Activated T-cell treated with anti-CD3 and anti-CD28 coated beads, Interleukin-2, amount 50 U/mL, for 72 hours (primary cell): ENCODE measurements at regions not wholly inside any gene's neighbourhood (a gene's known extent, or its start where the extent isn't known, plus 50 kb on each side); places are given as distances from the start of the nearest gene placed in this dataset.

Experiments
- ATAC-seq, 2 donors: fragments of 150-1000 bp; cut with Tn5 transposase; replicated peaks in 1 of 2; 2 replicates each; pipeline ENCODE4 v1.10.0; 2021; ENCODE audit warnings: moderate library complexity in 2 of 2, mild to moderate bottlenecking in 1 of 2
- DNase-seq, 2 donors: peaks; one replicate each; pipeline ENCODE4 v3.0.0; 2021 to 2022; ENCODE audit warnings: mixed read lengths in 1 of 2
- H3K27ac Mint-ChIP-seq: one replicate; pipeline ENCODE4 v1.8.0; 2022; ENCODE audit warnings: mild to moderate bottlenecking, moderate library complexity, mixed read lengths
- H3K27me3 Mint-ChIP-seq: one replicate; pipeline ENCODE4 v1.8.0; 2022; ENCODE audit warnings: low read depth, mixed read lengths
- H3K36me3 Mint-ChIP-seq, 2 donors: one replicate each; pipeline ENCODE4 v1.8.0; 2022; ENCODE audit warnings: mixed read lengths in 2 of 2, mild to moderate bottlenecking in 1 of 2; ENCODE audit not compliant: insufficient read depth in 2 of 2
- H3K4me1 Mint-ChIP-seq: one replicate; pipeline ENCODE4 v1.8.0; 2022; ENCODE audit warnings: low read depth, mixed read lengths
- H3K4me3 Mint-ChIP-seq, 2 donors: one replicate each; pipeline ENCODE4 v1.8.0; 2022; ENCODE audit warnings: mild to moderate bottlenecking in 2 of 2, mixed read lengths in 2 of 2, moderate library complexity in 2 of 2
- H3K9me3 Mint-ChIP-seq, 2 donors: one replicate each; pipeline ENCODE4 v1.8.0; 2022; ENCODE audit warnings: mixed read lengths in 2 of 2

- ATAC-seq: no peak
- H3K4me1 Mint-ChIP-seq: no peaks in the 10 kb centered on the region
- H3K27ac Mint-ChIP-seq: no peak overlapping the region
- DNase-seq: no peak
- no peaks in the 10 kb centered on the region for H3K9me3 Mint-ChIP-seq
- H3K36me3 Mint-ChIP-seq: no peaks in the 10 kb centered on the region
- no peaks in the 10 kb centered on the region for H3K27me3 Mint-ChIP-seq
- H3K4me3 Mint-ChIP-seq: no peak overlapping the region
Observed at GRCh38 chr4:41446981-41447725, 90.8 kb upstream of the LIMCH1 start.

GRCh38 chr4:41448934-41449333, 89.0 kb upstream of the LIMCH1 start:
- ATAC-seq (no peak), DNase-seq (no peak)
- Mint-ChIP-seq H3K9me3 (no peaks in the 10 kb centered on the region), H3K36me3 (no peaks in the 10 kb centered on the region), H3K27me3 (no peaks in the 10 kb centered on the region), H3K4me1 (no peaks in the 10 kb centered on the region), H3K27ac (no peak overlapping the region), H3K4me3 (no peak overlapping the region)

- ATAC-seq: no peak
- no peak for DNase-seq
- H3K27ac Mint-ChIP-seq: no peak overlapping the region
- H3K36me3 Mint-ChIP-seq: no peaks in the 10 kb centered on the region
- no peaks in the 10 kb centered on the region for H3K27me3 Mint-ChIP-seq
- H3K4me3 Mint-ChIP-seq: no peak overlapping the region
- H3K4me1 Mint-ChIP-seq: no peaks in the 10 kb centered on the region
- no peaks in the 10 kb centered on the region for H3K9me3 Mint-ChIP-seq
Observed at GRCh38 chr4:41451961-41452360, 86.0 kb upstream of the LIMCH1 start.

GRCh38 chr4:41452484-41453225, 85.3 kb upstream of the LIMCH1 start:
- H3K27ac Mint-ChIP-seq: no peak overlapping the region
- no peak overlapping the region for H3K4me3 Mint-ChIP-seq
- no peak for DNase-seq
- no peaks in the 10 kb centered on the region for H3K9me3 Mint-ChIP-seq
- H3K27me3 Mint-ChIP-seq: no peaks in the 10 kb centered on the region
- H3K36me3 Mint-ChIP-seq: no peaks in the 10 kb centered on the region
- ATAC-seq: no peak
- no peaks in the 10 kb centered on the region for H3K4me1 Mint-ChIP-seq

- no peaks in the 10 kb centered on the region for H3K4me1 Mint-ChIP-seq
- no peak overlapping the region for H3K27ac Mint-ChIP-seq
- DNase-seq (no peak), ATAC-seq (no peak)
- no peaks in the 10 kb centered on the region for H3K27me3 Mint-ChIP-seq
- no peak overlapping the region for H3K4me3 Mint-ChIP-seq
- no peaks in the 10 kb centered on the region for H3K36me3 Mint-ChIP-seq
- no peaks in the 10 kb centered on the region for H3K9me3 Mint-ChIP-seq
Observed at GRCh38 chr4:41454423-41454822, 83.5 kb upstream of the LIMCH1 start.

GRCh38 chr4:41455206-41455605, 82.8 kb upstream of the LIMCH1 start:
- Mint-ChIP-seq H3K36me3 (no peaks in the 10 kb centered on the region), H3K4me3 (no peak overlapping the region), H3K27ac (no peak overlapping the region), H3K27me3 (no peaks in the 10 kb centered on the region), H3K4me1 (no peaks in the 10 kb centered on the region), H3K9me3 (no peaks in the 10 kb centered on the region)
- no peak for DNase-seq
- ATAC-seq: no peak

GRCh38 chr4:41456559-41457101, 81.3 kb upstream of the LIMCH1 start:
- Mint-ChIP-seq H3K4me3 (no peak overlapping the region), H3K27me3 (no peaks in the 10 kb centered on the region), H3K36me3 (no peaks in the 10 kb centered on the region), H3K4me1 (no peaks in the 10 kb centered on the region), H3K27ac (no peak overlapping the region), H3K9me3 (no peaks in the 10 kb centered on the region)
- ATAC-seq (no peak), DNase-seq (no peak)

GRCh38 chr4:41458689-41459088, 79.3 kb upstream of the LIMCH1 start:
- Mint-ChIP-seq H3K27ac (no peak overlapping the region), H3K27me3 (no peaks in the 10 kb centered on the region), H3K9me3 (no peaks in the 10 kb centered on the region), H3K4me3 (no peak overlapping the region), H3K36me3 (no peaks in the 10 kb centered on the region), H3K4me1 (no peaks in the 10 kb centered on the region)
- ATAC-seq (no peak), DNase-seq (no peak)

- Mint-ChIP-seq H3K27me3 (no peaks in the 10 kb centered on the region), H3K4me1 (no peaks in the 10 kb centered on the region), H3K9me3 (peaks cover 0 to 3% of the 10 kb centered on the region in 2 donors), H3K36me3 (no peaks in the 10 kb centered on the region), H3K27ac (no peak overlapping the region), H3K4me3 (no peak overlapping the region)
- ATAC-seq (no peak), DNase-seq (no peak)
Observed at GRCh38 chr4:41460641-41461040, 77.3 kb upstream of the LIMCH1 start.

GRCh38 chr4:41461780-41462307, 76.1 kb upstream of the LIMCH1 start:
- ATAC-seq (no peak), DNase-seq (no peak)
- H3K9me3 Mint-ChIP-seq: peaks cover 0 to 3% of the 10 kb centered on the region in 2 donors
- H3K4me3 Mint-ChIP-seq: no peak overlapping the region
- no peaks in the 10 kb centered on the region for H3K36me3 Mint-ChIP-seq
- no peaks in the 10 kb centered on the region for H3K27me3 Mint-ChIP-seq
- no peaks in the 10 kb centered on the region for H3K4me1 Mint-ChIP-seq
- H3K27ac Mint-ChIP-seq: no peak overlapping the region

- peaks cover 5% of the 10 kb centered on the region for H3K27me3 Mint-ChIP-seq
- H3K4me3 Mint-ChIP-seq: no peak overlapping the region
- no peaks in the 10 kb centered on the region for H3K4me1 Mint-ChIP-seq
- ATAC-seq: no peak
- DNase-seq: no peak
- peaks cover 1 to 3% of the 10 kb centered on the region in 2 donors for H3K9me3 Mint-ChIP-seq
- no peaks in the 10 kb centered on the region for H3K36me3 Mint-ChIP-seq
- H3K27ac Mint-ChIP-seq: no peak overlapping the region
Observed at GRCh38 chr4:41465146-41465761, 72.7 kb upstream of the LIMCH1 start.

- H3K9me3 Mint-ChIP-seq: peaks cover 3% of the 10 kb centered on the region in 2 donors
- ATAC-seq: no peak
- DNase-seq: no peak
Observed at GRCh38 chr4:41466249-41466648, 71.7 kb upstream of the LIMCH1 start.

GRCh38 chr4:41468122-41468521, 69.8 kb upstream of the LIMCH1 start:
- no peak overlapping the region for H3K4me3 Mint-ChIP-seq
- H3K4me1 Mint-ChIP-seq: no peaks in the 10 kb centered on the region

More at GRCh38 chr4:41466249-41466648, 71.7 kb upstream of the LIMCH1 start:
- Mint-ChIP-seq H3K4me1 (no peaks in the 10 kb centered on the region), H3K27me3 (peaks cover 7% of the 10 kb centered on the region), H3K27ac (no peak overlapping the region), H3K36me3 (no peaks in the 10 kb centered on the region), H3K4me3 (no peak overlapping the region)

More at GRCh38 chr4:41468122-41468521, 69.8 kb upstream of the LIMCH1 start:
- DNase-seq (no peak), ATAC-seq (no peak)
- Mint-ChIP-seq H3K27me3 (peaks cover 7% of the 10 kb centered on the region), H3K27ac (no peak overlapping the region), H3K9me3 (peaks cover 3% of the 10 kb centered on the region in 2 donors), H3K36me3 (no peaks in the 10 kb centered on the region)
